ENCODE measurements at regions not wholly inside any gene's neighbourhood (a gene's known extent, or its start where the extent isn't known, plus 50 kb on each side); places are given as distances from the start of the nearest gene placed in this dataset.
"Not testable (repeated sequence)": the region's sequence is repeated elsewhere in the genome, so short reads cannot be mapped to it uniquely, and the experiment has no call there.

- no peaks in the 10 kb centered on the region for H3K27me3 ChIP-seq
- no peak for DNase-seq (ENCODE audit: low spot score in 2 of 2)
- no peak overlapping the region for H3K27ac ChIP-seq
- TF ChIP-seq CTCF (IDR thresholded peaks at IDR 0.05), result no peak
- no peak overlapping the region for H3K4me3 ChIP-seq
- no peaks in the 10 kb centered on the region for H3K4me1 ChIP-seq
- intact Hi-C loops (cut with DNase I), result no loop called here
- H3K9me3 ChIP-seq, result no peaks in the 10 kb centered on the region
- H3K36me3 ChIP-seq, result no peaks in the 10 kb centered on the region
These were observed 59.7 kb upstream of the MEX3C start for GRCh38 chr18:51257150-51257549.

- no peak for DNase-seq (ENCODE audit: low spot score in 2 of 2)
- Histone ChIP-seq H3K4me1 (no peaks in the 10 kb centered on the region), H3K9me3 (no peaks in the 10 kb centered on the region), H3K36me3 (no peaks in the 10 kb centered on the region), H3K4me3 (no peak overlapping the region), H3K27me3 (no peaks in the 10 kb centered on the region), H3K27ac (no peak overlapping the region)
- no peak for TF ChIP-seq CTCF (IDR thresholded peaks at IDR 0.05)
- intact Hi-C loops (cut with DNase I), result no loop called here
These were observed 62.6 kb upstream of the MEX3C start for GRCh38 chr18:51260118-51260517.

GRCh38 chr18:51266077-51266476 is 68.6 kb upstream of the MEX3C start:
- intact Hi-C loops (cut with DNase I); H3K9me3 ChIP-seq: not testable (repeated sequence)

GRCh38 chr18:51266773-51267172 is 69.3 kb upstream of the MEX3C start:
- H3K4me3 ChIP-seq, result no peak overlapping the region
- H3K9me3 ChIP-seq, result no peaks in the 10 kb centered on the region
- no peak for DNase-seq (ENCODE audit: low spot score in 2 of 2)
- H3K36me3 ChIP-seq, result no peaks in the 10 kb centered on the region
- H3K27ac ChIP-seq, result no peak overlapping the region
- TF ChIP-seq CTCF (IDR thresholded peaks at IDR 0.05), result no peak
- intact Hi-C loops (cut with DNase I), result no loop called here
- no peaks in the 10 kb centered on the region for H3K27me3 ChIP-seq
- no peaks in the 10 kb centered on the region for H3K4me1 ChIP-seq

More at GRCh38 chr18:51266077-51266476, 68.6 kb upstream of the MEX3C start:
- not testable (repeated sequence) for H3K27ac ChIP-seq; H3K4me3 ChIP-seq; H3K4me1 ChIP-seq; H3K36me3 ChIP-seq; H3K27me3 ChIP-seq; DNase-seq (ENCODE audit: low spot score in 2 of 2)

- no peak for DNase-seq (ENCODE audit: low spot score in 2 of 2)
- intact Hi-C loops (cut with DNase I), result no loop called here
- Histone ChIP-seq H3K9me3 (no peaks in the 10 kb centered on the region), H3K4me1 (no peaks in the 10 kb centered on the region), H3K36me3 (no peaks in the 10 kb centered on the region), H3K4me3 (no peak overlapping the region), H3K27me3 (no peaks in the 10 kb centered on the region), H3K27ac (no peak overlapping the region)
- no peak for TF ChIP-seq CTCF (IDR thresholded peaks at IDR 0.05)
These were observed 76.0 kb upstream of the MEX3C start for GRCh38 chr18:51273437-51273836.

- Histone ChIP-seq H3K27ac (no peak overlapping the region), H3K4me1 (no peaks in the 10 kb centered on the region), H3K4me3 (no peak overlapping the region), H3K9me3 (no peaks in the 10 kb centered on the region), H3K27me3 (no peaks in the 10 kb centered on the region), H3K36me3 (no peaks in the 10 kb centered on the region)
- DNase-seq (ENCODE audit: low spot score in 2 of 2), result no peak
- intact Hi-C loops (cut with DNase I), result no loop called here
- no peak for TF ChIP-seq CTCF (IDR thresholded peaks at IDR 0.05)
These were observed 78.4 kb upstream of the MEX3C start for GRCh38 chr18:51275712-51276476.

Measured in ascending aorta (tissue), 2 donors.